Astrocyte (in vitro differentiated cells and primary cell): ENCODE measurements at regions not wholly inside any gene's neighbourhood (a gene's known extent, or its start where the extent isn't known, plus 50 kb on each side); places are given as distances from the start of the nearest gene placed in this dataset.

Source experiments
- DNase-seq: peaks from one replicate; pipeline ENCODE4 v3.0.0-alpha.2; 2010; ENCODE audit warnings: low read depth
- FAIRE-seq: peaks from 2 replicates; lab custom pipeline; 2011; peaks lifted over from hg19 to GRCh38; lab: Jason Lieb, UNC
- H2AFZ ChIP-seq: 2 replicates; pipeline ENCODE4 v1.6.0; 2012; ENCODE audit warnings: low read depth, low read length, inconsistent platforms
- H3K27ac ChIP-seq: 2 replicates; pipeline ENCODE4 v1.5.1; 2011; ENCODE audit warnings: low read depth, low read length, inconsistent platforms
- H3K27me3 ChIP-seq: 2 replicates; pipeline ENCODE4 v1.6.0; 2011; ENCODE audit warnings: low read length, inconsistent platforms; ENCODE audit not compliant: insufficient read depth
- H3K36me3 ChIP-seq: 2 replicates; pipeline ENCODE4 v1.5.1; 2011; ENCODE audit warnings: low read length, inconsistent platforms; ENCODE audit not compliant: insufficient read depth
- H3K4me1 ChIP-seq: 2 replicates; pipeline ENCODE4 v1.5.1; 2011; ENCODE audit warnings: low read length, inconsistent platforms; ENCODE audit not compliant: insufficient read depth
- H3K4me2 ChIP-seq: 2 replicates; pipeline ENCODE4 v1.6.0; 2012; ENCODE audit warnings: low read length, inconsistent platforms
- H3K4me3 ChIP-seq: 2 replicates; pipeline ENCODE4 v1.5.1; 2011; ENCODE audit warnings: low read depth, mild to moderate bottlenecking, low read length, inconsistent platforms; ENCODE audit not compliant: insufficient read depth
- H3K79me2 ChIP-seq: 2 replicates; pipeline ENCODE4 v1.6.0; 2012; ENCODE audit warnings: mild to moderate bottlenecking, low read length, inconsistent platforms; ENCODE audit not compliant: insufficient read depth
- H3K9ac ChIP-seq: 2 replicates; pipeline ENCODE4 v1.6.0; 2012; ENCODE audit warnings: mild to moderate bottlenecking, low read length, inconsistent platforms
- H3K9me3 ChIP-seq: 2 replicates; pipeline ENCODE4 v1.5.1; 2012; ENCODE audit warnings: low read depth, mild to moderate bottlenecking, low read length, inconsistent platforms; ENCODE audit not compliant: insufficient read depth
- H4K20me1 ChIP-seq: 2 replicates; pipeline ENCODE4 v1.6.0; 2012; ENCODE audit warnings: low read length, inconsistent platforms; ENCODE audit not compliant: insufficient read depth
- H3K27ac Mint-ChIP-seq: one replicate; pipeline ENCODE4 v1.8.0; 2021; ENCODE audit warnings: mild to moderate bottlenecking, mixed read lengths; ENCODE audit not compliant: unreplicated experiment
- H3K27me3 Mint-ChIP-seq: one replicate; pipeline ENCODE4 v1.8.0; 2021; ENCODE audit warnings: low read depth, mixed read lengths; ENCODE audit not compliant: unreplicated experiment
- H3K36me3 Mint-ChIP-seq: one replicate; pipeline ENCODE4 v1.8.0; 2021; ENCODE audit warnings: low read depth, mixed read lengths; ENCODE audit not compliant: unreplicated experiment
- H3K4me1 Mint-ChIP-seq: one replicate; pipeline ENCODE4 v1.8.0; 2021; ENCODE audit warnings: low read depth, mixed read lengths; ENCODE audit not compliant: unreplicated experiment
- H3K4me3 Mint-ChIP-seq: one replicate; pipeline ENCODE4 v1.8.0; 2021; ENCODE audit warnings: mild to moderate bottlenecking, moderate library complexity, mixed read lengths; ENCODE audit not compliant: unreplicated experiment
- H3K9me3 Mint-ChIP-seq: one replicate; pipeline ENCODE4 v1.8.0; 2021; ENCODE audit warnings: mild to moderate bottlenecking, mixed read lengths; ENCODE audit not compliant: unreplicated experiment
- EZH2 ChIP-seq: IDR thresholded peaks from 2 replicates; pipeline ENCODE4 v1.6.1; 2012; ENCODE audit warnings: mild to moderate bottlenecking, low read length, inconsistent platforms; ENCODE audit not compliant: insufficient read depth
- TF ChIP-seq, protein P1 (sequence below): IDR thresholded peaks from 2 replicates; pipeline ENCODE4 v1.5.1; 2011; ENCODE audit warnings: low read depth, mild to moderate bottlenecking, inconsistent platforms, low read length, moderate library complexity; ENCODE audit not compliant: insufficient read depth

DNA sequence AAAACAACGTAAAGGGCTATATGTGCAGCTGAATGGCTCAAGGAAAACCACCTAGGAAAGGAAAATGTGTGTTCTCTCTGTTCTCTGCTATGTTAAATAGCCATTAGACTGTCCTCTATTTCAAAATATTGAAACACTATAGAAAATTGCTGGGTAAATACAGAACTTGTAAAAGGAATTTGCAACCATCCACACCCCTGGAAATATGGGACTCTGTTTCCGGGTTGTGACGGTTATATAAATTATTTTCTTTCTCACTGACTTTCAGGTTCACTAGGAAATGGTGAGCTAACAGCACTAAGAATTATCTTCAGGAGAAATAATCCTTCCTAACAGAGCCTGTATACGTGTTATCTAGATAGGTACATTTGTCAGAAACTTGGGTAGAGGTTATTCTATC lies 161.0 kb upstream of the DKK2 start:
- no peaks in the 10 kb centered on the region for H3K27me3 ChIP-seq
- no peak for FAIRE-seq

DNA sequence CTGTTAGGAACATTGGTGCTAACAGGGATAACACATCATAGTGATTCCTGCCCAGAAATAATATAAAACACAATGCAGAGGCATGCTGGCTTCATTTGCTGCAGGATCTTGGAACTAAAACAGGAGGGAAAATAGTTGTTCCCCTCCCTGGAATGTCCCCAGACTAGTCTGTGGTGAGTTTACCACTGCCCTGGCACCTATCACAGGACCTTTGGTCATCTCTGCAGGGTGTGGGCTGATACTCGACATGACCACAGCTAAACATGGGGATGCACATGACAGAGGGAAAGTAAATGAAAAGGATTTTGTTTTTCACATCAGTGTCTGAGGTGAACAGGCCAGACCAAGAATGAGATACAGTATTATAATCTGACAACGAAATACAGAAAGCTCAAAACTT lies 160.2 kb upstream of the DKK2 start:
- no peak overlapping the region for H2AFZ ChIP-seq
- no peaks in the 10 kb centered on the region for H3K27me3 ChIP-seq
- H3K4me2 ChIP-seq: no peak overlapping the region
- no peaks in the 10 kb centered on the region for H3K36me3 Mint-ChIP-seq
- peaks cover 3% of the 10 kb centered on the region for H3K4me1 Mint-ChIP-seq
- H3K9me3 Mint-ChIP-seq: no peaks in the 10 kb centered on the region
- H3K9me3 ChIP-seq: no peaks in the 10 kb centered on the region
- H4K20me1 ChIP-seq: no peaks in the 10 kb centered on the region
- TF ChIP-seq, protein P1, sequence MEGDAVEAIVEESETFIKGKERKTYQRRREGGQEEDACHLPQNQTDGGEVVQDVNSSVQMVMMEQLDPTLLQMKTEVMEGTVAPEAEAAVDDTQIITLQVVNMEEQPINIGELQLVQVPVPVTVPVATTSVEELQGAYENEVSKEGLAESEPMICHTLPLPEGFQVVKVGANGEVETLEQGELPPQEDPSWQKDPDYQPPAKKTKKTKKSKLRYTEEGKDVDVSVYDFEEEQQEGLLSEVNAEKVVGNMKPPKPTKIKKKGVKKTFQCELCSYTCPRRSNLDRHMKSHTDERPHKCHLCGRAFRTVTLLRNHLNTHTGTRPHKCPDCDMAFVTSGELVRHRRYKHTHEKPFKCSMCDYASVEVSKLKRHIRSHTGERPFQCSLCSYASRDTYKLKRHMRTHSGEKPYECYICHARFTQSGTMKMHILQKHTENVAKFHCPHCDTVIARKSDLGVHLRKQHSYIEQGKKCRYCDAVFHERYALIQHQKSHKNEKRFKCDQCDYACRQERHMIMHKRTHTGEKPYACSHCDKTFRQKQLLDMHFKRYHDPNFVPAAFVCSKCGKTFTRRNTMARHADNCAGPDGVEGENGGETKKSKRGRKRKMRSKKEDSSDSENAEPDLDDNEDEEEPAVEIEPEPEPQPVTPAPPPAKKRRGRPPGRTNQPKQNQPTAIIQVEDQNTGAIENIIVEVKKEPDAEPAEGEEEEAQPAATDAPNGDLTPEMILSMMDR: no peak
- no peak for TF ChIP-seq EZH2
- no peaks in the 10 kb centered on the region for H3K36me3 ChIP-seq
- DNase-seq (no peak), FAIRE-seq (no peak)
- no peak overlapping the region for H3K27ac Mint-ChIP-seq
- no peak overlapping the region for H3K27ac ChIP-seq
- no peak overlapping the region for H3K9ac ChIP-seq
- no peaks in the 10 kb centered on the region for H3K27me3 Mint-ChIP-seq
- no peaks in the 10 kb centered on the region for H3K79me2 ChIP-seq
- no peak overlapping the region for H3K4me3 ChIP-seq
- no peaks in the 10 kb centered on the region for H3K4me1 ChIP-seq
- no peak overlapping the region for H3K4me3 Mint-ChIP-seq

More for the DNA sequence above, 161.0 kb upstream of the DKK2 start:
- Histone ChIP-seq H3K9ac (no peak overlapping the region), H3K4me3 (no peak overlapping the region), H3K9me3 (no peaks in the 10 kb centered on the region), H3K36me3 (no peaks in the 10 kb centered on the region), H3K79me2 (no peaks in the 10 kb centered on the region), H3K27ac (no peak overlapping the region), H3K4me1 (no peaks in the 10 kb centered on the region), H4K20me1 (no peaks in the 10 kb centered on the region), H2AFZ (no peak overlapping the region), H3K4me2 (no peak overlapping the region)
- Mint-ChIP-seq H3K9me3 (no peaks in the 10 kb centered on the region), H3K36me3 (no peaks in the 10 kb centered on the region), H3K4me1 (peaks cover 3% of the 10 kb centered on the region), H3K27me3 (no peaks in the 10 kb centered on the region), H3K27ac (no peak overlapping the region), H3K4me3 (no peak overlapping the region)
- TF ChIP-seq EZH2: no peak
- no peak for DNase-seq

DNA sequence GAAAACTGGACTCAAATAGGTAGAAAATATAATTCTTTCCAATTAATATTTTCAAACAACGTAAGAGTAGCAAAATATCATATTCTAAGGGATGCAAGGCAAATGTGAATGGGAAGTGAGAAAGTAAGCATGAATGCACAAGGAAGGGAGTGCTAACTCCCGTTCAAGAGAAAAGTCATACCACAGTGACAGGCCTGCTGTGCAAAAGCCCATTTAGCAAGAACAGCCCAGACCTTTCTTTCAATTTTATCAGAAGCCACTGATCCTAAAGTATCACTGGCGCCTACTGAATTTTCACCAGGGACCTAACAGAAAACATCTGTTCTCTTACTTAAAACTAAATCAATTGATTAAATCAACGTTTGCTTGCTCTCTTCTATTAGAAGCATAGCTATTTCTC lies 157.9 kb upstream of the DKK2 start:
- no peaks in the 10 kb centered on the region for H3K27me3 Mint-ChIP-seq
- H3K27ac Mint-ChIP-seq: no peak overlapping the region
- no peak overlapping the region for H3K4me3 Mint-ChIP-seq
- FAIRE-seq (no peak), DNase-seq (no peak)
- Histone ChIP-seq H3K27me3 (no peaks in the 10 kb centered on the region), H3K36me3 (no peaks in the 10 kb centered on the region), H4K20me1 (no peaks in the 10 kb centered on the region), H3K79me2 (no peaks in the 10 kb centered on the region), H3K4me1 (no peaks in the 10 kb centered on the region), H2AFZ (no peak overlapping the region), H3K27ac (no peak overlapping the region), H3K4me2 (no peak overlapping the region), H3K9ac (no peak overlapping the region), H3K4me3 (no peak overlapping the region), H3K9me3 (no peaks in the 10 kb centered on the region)
- H3K4me1 Mint-ChIP-seq: peaks cover 3% of the 10 kb centered on the region
- no peak for TF ChIP-seq EZH2
- TF ChIP-seq, protein P1: no peak
- H3K36me3 Mint-ChIP-seq: no peaks in the 10 kb centered on the region
- H3K9me3 Mint-ChIP-seq: no peaks in the 10 kb centered on the region
